ENCODE measurements at regions not wholly inside any gene's neighbourhood (a gene's known extent, or its start where the extent isn't known, plus 50 kb on each side); places are given as distances from the start of the nearest gene placed in this dataset.
A peak's percentile ranks its signal among the peaks of the same experiment; 100 is the strongest.

GRCh38 chr3:103963599-103963998, 1403.1 kb upstream of the ALCAM start:
- Histone ChIP-seq H3K27ac (no peak overlapping the region), H2AFZ (replicated peaks) (peak overlapping the region; percentile 85), H3K9ac (no peak overlapping the region), H3K79me2 (ENCODE audit: low read depth) (no peaks in the 10 kb centered on the region), H3K4me2 (no peak overlapping the region), H3K9me3 (ENCODE audit: low read depth) (no peaks in the 10 kb centered on the region), H3K27me3 (no peaks in the 10 kb centered on the region), H3F3A (ENCODE audit: low read depth) (no peaks in the 10 kb centered on the region), H4K20me1 (ENCODE audit: low read depth) (no peaks in the 10 kb centered on the region), H3K4me1 (peaks cover 10% of the 10 kb centered on the region), H3K36me3 (no peaks in the 10 kb centered on the region), H3K4me3 (no peak overlapping the region)
- peak; percentile 21 for DNase-seq (ENCODE audit: low spot score)
- no peak overlapping the region for H3K4me3 Mint-ChIP-seq
- H3K27ac Mint-ChIP-seq, result no peak overlapping the region
- H3K4me1 Mint-ChIP-seq, result no peaks in the 10 kb centered on the region
- no peak for TF ChIP-seq EZH2 (IDR thresholded peaks at IDR 0.05)
- no peak for TF ChIP-seq EZH2phosphoT487 (IDR thresholded peaks at IDR 0.05)
- no peak for TF ChIP-seq CTCF (IDR thresholded peaks at IDR 0.05)
- no peaks in the 10 kb centered on the region for H3K9me3 Mint-ChIP-seq
- no peaks in the 10 kb centered on the region for H3K36me3 Mint-ChIP-seq
- H3K27me3 Mint-ChIP-seq (ENCODE audit: insufficient read depth, low read depth), result no peaks in the 10 kb centered on the region

GRCh38 chr3:103965764-103966163, 1400.9 kb upstream of the ALCAM start:
- Histone ChIP-seq H3K27ac (no peak overlapping the region), H3K9me3 (ENCODE audit: low read depth) (no peaks in the 10 kb centered on the region), H3K27me3 (no peaks in the 10 kb centered on the region), H3K79me2 (ENCODE audit: low read depth) (no peaks in the 10 kb centered on the region), H4K20me1 (ENCODE audit: low read depth) (no peaks in the 10 kb centered on the region), H2AFZ (replicated peaks) (no peak overlapping the region), H3K36me3 (no peaks in the 10 kb centered on the region), H3K9ac (no peak overlapping the region), H3K4me2 (no peak overlapping the region), H3K4me1 (peaks cover 10% of the 10 kb centered on the region), H3K4me3 (no peak overlapping the region), H3F3A (ENCODE audit: low read depth) (no peaks in the 10 kb centered on the region)
- Mint-ChIP-seq H3K9me3 (no peaks in the 10 kb centered on the region), H3K27ac (no peak overlapping the region), H3K4me1 (no peaks in the 10 kb centered on the region), H3K36me3 (no peaks in the 10 kb centered on the region), H3K4me3 (no peak overlapping the region), H3K27me3 (ENCODE audit: insufficient read depth, low read depth) (no peaks in the 10 kb centered on the region)
- TF ChIP-seq EZH2phosphoT487 (IDR thresholded peaks at IDR 0.05), result no peak
- no peak for TF ChIP-seq EZH2 (IDR thresholded peaks at IDR 0.05)
- TF ChIP-seq CTCF (IDR thresholded peaks at IDR 0.05), result no peak
- DNase-seq (ENCODE audit: low spot score), result no peak

GRCh38 chr3:103966749-103967148, 1400.0 kb upstream of the ALCAM start:
- peaks cover 10% of the 10 kb centered on the region for H3K4me1 ChIP-seq
- H3K4me2 ChIP-seq, result no peak overlapping the region
- H3K9ac ChIP-seq, result no peak overlapping the region
- no peak for DNase-seq (ENCODE audit: low spot score)
- no peaks in the 10 kb centered on the region for H3K36me3 ChIP-seq
- Mint-ChIP-seq H3K9me3 (no peaks in the 10 kb centered on the region), H3K27me3 (ENCODE audit: insufficient read depth, low read depth) (no peaks in the 10 kb centered on the region), H3K36me3 (no peaks in the 10 kb centered on the region), H3K27ac (no peak overlapping the region), H3K4me3 (no peak overlapping the region), H3K4me1 (no peaks in the 10 kb centered on the region)
- H3K9me3 ChIP-seq (ENCODE audit: low read depth), result no peaks in the 10 kb centered on the region
- H3K4me3 ChIP-seq, result no peak overlapping the region
- H4K20me1 ChIP-seq (ENCODE audit: low read depth), result no peaks in the 10 kb centered on the region
- H3K27me3 ChIP-seq, result no peaks in the 10 kb centered on the region
- no peaks in the 10 kb centered on the region for H3F3A ChIP-seq (ENCODE audit: low read depth)
- no peaks in the 10 kb centered on the region for H3K79me2 ChIP-seq (ENCODE audit: low read depth)
- no peak overlapping the region for H3K27ac ChIP-seq
- TF ChIP-seq EZH2phosphoT487 (IDR thresholded peaks at IDR 0.05) (no peak), EZH2 (IDR thresholded peaks at IDR 0.05) (no peak), CTCF (IDR thresholded peaks at IDR 0.05) (no peak)
- H2AFZ ChIP-seq (replicated peaks), result no peak overlapping the region

Measured in neural progenitor cell (in vitro differentiated cells).